IMR-90 (cell line): ENCODE measurements at regions not wholly inside any gene's neighbourhood (a gene's known extent, or its start where the extent isn't known, plus 50 kb on each side); places are given as distances from the start of the nearest gene placed in this dataset.

Experiments used
- ATAC-seq: fragments of 200-7000 bp; cut with Tn5 transposase; 2 replicates; pipeline ENCODE4 v1.9.1; 2020; ENCODE audit warnings: low read depth, mild to moderate bottlenecking, moderate library complexity
- BruUV-seq: library from RNA; stranded (reverse); fragments of 400-500 nt; replicated peaks from 2 replicates; lab custom pipeline; 2021; lab: Mats Ljungman, UMichigan
- CTCF ChIA-PET: fragments of 300-600 bp; formaldehyde crosslinking; extraction: SDS; loops from one replicate; lab custom pipeline; 2021; ENCODE audit warnings: antibody characterized with exemption; lab: Yijun Ruan, JAX
- POLR2A ChIA-PET: fragments of 300-600 bp; sonication (Branson Sonifier 250); formaldehyde crosslinking; loops from one replicate; lab custom pipeline; 2022; ENCODE audit warnings: antibody characterized with exemption; ENCODE audit not compliant: unreplicated experiment; lab: Charles Lee
- DNase-seq: peaks from one replicate; pipeline ENCODE4 v3.0.0; 2013
- H2AFZ ChIP-seq: replicated peaks from 2 replicates; pipeline ENCODE3; 2013; ENCODE audit warnings: low read length, mild to moderate bottlenecking; ENCODE audit not compliant: poor library complexity
- H2AK5ac ChIP-seq: 2 replicates; pipeline ENCODE4 v1.6.1; 2013; ENCODE audit warnings: low read depth, low read length, inconsistent platforms
- H2AK9ac ChIP-seq: replicated peaks from 2 replicates; pipeline ENCODE3; 2013; ENCODE audit warnings: mild to moderate bottlenecking, low read depth, low read length, moderate library complexity; ENCODE audit not compliant: poor library complexity
- H2BK120ac ChIP-seq: 2 replicates; pipeline ENCODE4 v1.6.1; 2013; ENCODE audit warnings: low read depth, low read length, inconsistent platforms
- H2BK15ac ChIP-seq: 3 replicates; pipeline ENCODE4 v1.6.1; 2013; ENCODE audit warnings: low read depth, low read length, inconsistent platforms
- H2BK20ac ChIP-seq: 2 replicates; pipeline ENCODE4 v1.6.1; 2013; ENCODE audit warnings: low read depth, mild to moderate bottlenecking, inconsistent platforms, low read length, moderate library complexity
- H2BK5ac ChIP-seq: 2 replicates; pipeline ENCODE4 v1.6.1; 2013; ENCODE audit warnings: mild to moderate bottlenecking, low read depth, low read length, inconsistent platforms; ENCODE audit not compliant: poor library complexity, severe bottlenecking
- H3K14ac ChIP-seq: replicated peaks from 2 replicates; pipeline ENCODE4 v1.6.1; 2013; ENCODE audit warnings: low read depth, low read length, inconsistent platforms
- H3K18ac ChIP-seq: 2 replicates; pipeline ENCODE4 v1.6.1; 2013; ENCODE audit warnings: low read depth, low read length, control low read depth
- H3K23ac ChIP-seq: 2 replicates; pipeline ENCODE4 v1.6.1; 2013; ENCODE audit warnings: low read depth, low read length, inconsistent platforms
- H3K27ac ChIP-seq: 2 replicates; pipeline ENCODE4 v1.5.1; 2013; ENCODE audit warnings: mild to moderate bottlenecking, control low read depth, low read length; ENCODE audit not compliant: insufficient read depth
- H3K27me3 ChIP-seq: 2 replicates; pipeline ENCODE4 v1.6.1; 2013; ENCODE audit warnings: low read length; ENCODE audit not compliant: control insufficient read depth, insufficient read depth
- H3K36me3 ChIP-seq: 2 replicates; pipeline ENCODE4 v1.6.1; 2013; ENCODE audit warnings: low read length, mixed read lengths; ENCODE audit not compliant: control insufficient read depth, insufficient read depth
- H3K4ac ChIP-seq: 2 replicates; pipeline ENCODE4 v1.6.1; 2013; ENCODE audit warnings: low read depth, low read length, inconsistent platforms
- H3K4me1 ChIP-seq: 2 replicates; pipeline ENCODE4 v1.6.1; 2013; ENCODE audit warnings: low read length, mixed read lengths; ENCODE audit not compliant: control insufficient read depth, insufficient read depth
- H3K4me2 ChIP-seq: 2 replicates; pipeline ENCODE4 v1.6.1; 2013; ENCODE audit warnings: low read depth, mild to moderate bottlenecking, control low read depth, low read length, moderate library complexity
- H3K4me3 ChIP-seq: 2 replicates; pipeline ENCODE4 v1.5.1; 2013; ENCODE audit warnings: low read depth, mild to moderate bottlenecking, control low read depth, low read length, moderate library complexity; ENCODE audit not compliant: insufficient read depth
- H3K56ac ChIP-seq: 2 replicates; pipeline ENCODE4 v1.6.1; 2013; ENCODE audit warnings: low read length, inconsistent platforms; ENCODE audit not compliant: insufficient read depth; ENCODE audit errors: extremely low read depth
- H3K79me1 ChIP-seq, 2 experiments: 2 replicates each; pipeline ENCODE4 v1.6.1; 2013; ENCODE audit warnings: low read length in 2 of 2, inconsistent platforms in 1 of 2, low read depth in 1 of 2
- H3K9ac ChIP-seq: 2 replicates; pipeline ENCODE4 v1.6.1; 2013; ENCODE audit warnings: low read depth, low read length, control low read depth
- H3K9me1 ChIP-seq: 2 replicates; pipeline ENCODE4 v1.6.1; 2013; ENCODE audit warnings: low read length, inconsistent platforms; ENCODE audit not compliant: insufficient read depth
- H3K9me3 ChIP-seq: 2 replicates; pipeline ENCODE4 v1.6.1; 2013; ENCODE audit warnings: low read length; ENCODE audit not compliant: control insufficient read depth, insufficient read depth
- H4K20me1 ChIP-seq: 2 replicates; pipeline ENCODE4 v1.6.1; 2013; ENCODE audit warnings: low read length, inconsistent platforms; ENCODE audit not compliant: insufficient read depth
- H4K5ac ChIP-seq: 2 replicates; pipeline ENCODE4 v1.6.1; 2013; ENCODE audit warnings: mild to moderate bottlenecking, low read depth, low read length, control low read depth
- H4K8ac ChIP-seq, 2 experiments: 2 replicates each; pipeline ENCODE4 v1.6.1; 2013; ENCODE audit warnings: low read depth in 2 of 2, low read length in 2 of 2, control low read depth in 1 of 2, inconsistent platforms in 1 of 2
- H4K91ac ChIP-seq: 2 replicates; pipeline ENCODE4 v1.6.1; 2013; ENCODE audit warnings: low read depth, low read length, inconsistent platforms; ENCODE audit not compliant: insufficient read depth
- BHLHE40 ChIP-seq: fragments of 150-350 bp; IDR thresholded peaks from 2 replicates; pipeline ENCODE4 v1.6.1; 2016; ENCODE audit warnings: mild to moderate bottlenecking, low read depth, low read length
- CEBPB ChIP-seq: IDR thresholded peaks from 2 replicates; pipeline ENCODE4 v1.6.1; 2012; ENCODE audit warnings: low read depth, low read length, improper control_type of control experiment
- CHD1 ChIP-seq: IDR thresholded peaks from 2 replicates; pipeline ENCODE4 v1.6.1; 2012; ENCODE audit warnings: low read depth, low read length, improper control_type of control experiment
- CTCF ChIP-seq: conservative IDR thresholded peaks from 2 replicates; pipeline ENCODE4 v1.5.1; 2012; ENCODE audit warnings: mild to moderate bottlenecking, low read depth, low read length, improper control_type of control experiment
- ELK1 ChIP-seq: fragments of 150-350 bp; IDR thresholded peaks from 2 replicates; pipeline ENCODE4 v1.6.1; 2016; ENCODE audit warnings: low read depth, mild to moderate bottlenecking, low read length, moderate library complexity, borderline replicate concordance
- FOS ChIP-seq: fragments of 150-350 bp; IDR thresholded peaks from 2 replicates; pipeline ENCODE4 v1.6.1; 2016; ENCODE audit warnings: low read depth, low read length
- MAFK ChIP-seq: IDR thresholded peaks from 2 replicates; pipeline ENCODE4 v1.6.1; 2012; ENCODE audit warnings: low read depth, low read length, improper control_type of control experiment
- MAZ ChIP-seq: IDR thresholded peaks from 2 replicates; pipeline ENCODE4 v1.6.1; 2012; ENCODE audit warnings: low read depth, mild to moderate bottlenecking, low read length, improper control_type of control experiment, moderate library complexity, borderline replicate concordance
- NFE2L2 ChIP-seq: fragments of 150-350 bp; IDR thresholded peaks from 2 replicates; pipeline ENCODE4 v1.6.1; 2016; ENCODE audit warnings: low read depth, mild to moderate bottlenecking, low read length
- POLR2A ChIP-seq: IDR thresholded peaks from 2 replicates; pipeline ENCODE4 v1.6.1; 2012; ENCODE audit warnings: mild to moderate bottlenecking, low read depth, low read length
- RAD21 ChIP-seq: IDR thresholded peaks from 2 replicates; pipeline ENCODE4 v1.6.1; 2012; ENCODE audit warnings: low read length, improper control_type of control experiment
- RCOR1 ChIP-seq: IDR thresholded peaks from 2 replicates; pipeline ENCODE4 v1.6.1; 2012; ENCODE audit warnings: mild to moderate bottlenecking, low read length, improper control_type of control experiment; ENCODE audit not compliant: insufficient replicate concordance
- RFX5 ChIP-seq: IDR thresholded peaks from 2 replicates; pipeline ENCODE4 v1.8.0; 2012; ENCODE audit warnings: low read depth, mild to moderate bottlenecking, low read length, moderate library complexity
- SMC3 ChIP-seq: fragments of 150-350 bp; IDR thresholded peaks from 2 replicates; pipeline ENCODE4 v1.6.1; 2016; ENCODE audit warnings: low read depth, mild to moderate bottlenecking, antibody characterized with exemption, low read length, moderate library complexity
- USF2 ChIP-seq: fragments of 150-350 bp; IDR thresholded peaks from 2 replicates; pipeline ENCODE4 v1.6.1; 2017; ENCODE audit warnings: mild to moderate bottlenecking, antibody characterized with exemption, low read length, low read depth
- WGBS, 2 experiments: methylation state at CpG; one replicate each; pipeline versions ENCODE4 v1.1.5 to v1.1.7; 2013; ENCODE audit warnings: missing lambda C conversion rate in 2 of 2; ENCODE audit not compliant: insufficient read length in 1 of 2; ENCODE audit errors: extremely low coverage in 2 of 2; 5-methylcytosine and 5-hydroxymethylcytosine counted together
- dilution Hi-C: fragments of 300-500 bp; cut with HindIII; formaldehyde crosslinking; loops from one replicate; pipeline ENCODE4 v1.14.3; 2018; ENCODE audit warnings: low sequenced_read_pairs; ENCODE audit not compliant: unreplicated experiment
- in situ Hi-C: fragments of 300-500 bp; cut with MboI; formaldehyde crosslinking; loops from 3 replicates; pipeline ENCODE4 v1.14.3; 2019; ENCODE audit warnings: low sequenced_read_pairs, inconsistent platforms, mixed read lengths
- intact Hi-C: fragments of 100-400 bp; cut with micrococcal nuclease; formaldehyde crosslinking; loops from 2 replicates; pipeline ENCODE4 v1.10.0; 2022

- Histone ChIP-seq H2AK9ac (no peak overlapping the region), H3K18ac (no peak overlapping the region), H3K27ac (no peak overlapping the region), H3K9me1 (no peaks in the 10 kb centered on the region), H3K36me3 (no peaks in the 10 kb centered on the region), H3K9ac (no peak overlapping the region), H2BK20ac (no peak overlapping the region), H2BK120ac (no peak overlapping the region), H3K4me3 (no peak overlapping the region), H3K14ac (no peak overlapping the region), H3K79me1 (no peaks in the 10 kb centered on the region), H3K9me3 (peaks cover 4% of the 10 kb centered on the region), H2BK15ac (no peak overlapping the region), H2AFZ (no peak overlapping the region), H4K91ac (no peak overlapping the region), H4K20me1 (no peaks in the 10 kb centered on the region), H3K56ac (no peak overlapping the region), H2BK5ac (no peak overlapping the region), H3K27me3 (no peaks in the 10 kb centered on the region), H2AK5ac (no peak overlapping the region), H3K23ac (no peak overlapping the region), H3K4ac (no peak overlapping the region), H4K5ac (no peak overlapping the region), H3K4me2 (no peak overlapping the region), H4K8ac (no peak overlapping the region), H3K4me1 (no peaks in the 10 kb centered on the region)
- in situ Hi-C loops (no loop called here), dilution Hi-C loops (no loop called here), intact Hi-C loops (no loop called here)
- POLR2A ChIA-PET: no interaction called here
- ATAC-seq: no peak
- CTCF ChIA-PET: no interaction called here
- no peak for TF ChIP-seq POLR2A
- TF ChIP-seq BHLHE40: no peak
- TF ChIP-seq CTCF: no peak
- no peak for TF ChIP-seq MAZ
- TF ChIP-seq NFE2L2: no peak
- no peak for TF ChIP-seq RAD21
- TF ChIP-seq SMC3: no peak
- no peak for TF ChIP-seq RCOR1
- no peak for TF ChIP-seq CHD1
- TF ChIP-seq FOS: no peak
- no peak for TF ChIP-seq MAFK
- TF ChIP-seq CEBPB: no peak
- TF ChIP-seq RFX5: no peak
- TF ChIP-seq ELK1: no peak
- no peak for TF ChIP-seq USF2
- DNase-seq: no peak
- no TSS peak for BruUV-seq
- WGBS, 2 experiments: no CpG with 5 or more reads among the region's 2 CpGs
Measured at GRCh38 chr2:142314164-142314563, 183.3 kb upstream of the LRP1B start.
